ENCODE measurements at regions not wholly inside any gene's neighbourhood (a gene's known extent, or its start where the extent isn't known, plus 50 kb on each side); places are given as distances from the start of the nearest gene placed in this dataset.

GRCh38 chr2:16298866-16299265 is 358.5 kb downstream of the MYCN start:
- H3K4me3 ChIP-seq (ENCODE audit: low read depth, low read length): no peak overlapping the region
- no peak for TF ChIP-seq CTCF (IDR thresholded peaks at IDR 0.05; ENCODE audit: insufficient read depth, low read depth, low read length)
- DNase-seq (ENCODE audit: low read depth): no peak

- no peak for DNase-seq (ENCODE audit: low read depth)
- no peak overlapping the region for H3K4me3 ChIP-seq (ENCODE audit: low read depth, low read length)
- TF ChIP-seq CTCF (IDR thresholded peaks at IDR 0.05; ENCODE audit: insufficient read depth, low read depth, low read length): no peak
Measured at GRCh38 chr2:16296331-16297250, 356.2 kb downstream of the MYCN start.

GRCh38 chr2:16296038-16296290 is 355.6 kb downstream of the MYCN start:
- no peak for DNase-seq (ENCODE audit: low read depth)
- H3K4me3 ChIP-seq (ENCODE audit: low read depth, low read length): no peak overlapping the region
- TF ChIP-seq CTCF (IDR thresholded peaks at IDR 0.05; ENCODE audit: insufficient read depth, low read depth, low read length): no peak

GRCh38 chr2:16294791-16295190 is 354.4 kb downstream of the MYCN start:
- no peak for DNase-seq (ENCODE audit: low read depth)
- TF ChIP-seq CTCF (IDR thresholded peaks at IDR 0.05; ENCODE audit: insufficient read depth, low read depth, low read length): no peak
- no peak overlapping the region for H3K4me3 ChIP-seq (ENCODE audit: low read depth, low read length)

GRCh38 chr2:16293871-16294270 is 353.5 kb downstream of the MYCN start:
- no peak for DNase-seq (ENCODE audit: low read depth)
- H3K4me3 ChIP-seq (ENCODE audit: low read depth, low read length): no peak overlapping the region
- no peak for TF ChIP-seq CTCF (IDR thresholded peaks at IDR 0.05; ENCODE audit: insufficient read depth, low read depth, low read length)

GRCh38 chr2:16293398-16293797 is 353.0 kb downstream of the MYCN start:
- TF ChIP-seq CTCF (IDR thresholded peaks at IDR 0.05; ENCODE audit: insufficient read depth, low read depth, low read length): no peak
- no peak overlapping the region for H3K4me3 ChIP-seq (ENCODE audit: low read depth, low read length)
- DNase-seq (ENCODE audit: low read depth): no peak
